Keratinocyte (primary cell): ENCODE measurements at regions not wholly inside any gene's neighbourhood (a gene's known extent, or its start where the extent isn't known, plus 50 kb on each side); places are given as distances from the start of the nearest gene placed in this dataset.

Experiments
- CTCF ChIP-seq, 3 experiments: IDR thresholded peaks in 1 of 3; conservative IDR thresholded peaks in 1 of 3; optimal IDR thresholded peaks in 1 of 3; 2 replicates in 2 of 3; 3 replicates in 1 of 3; pipeline versions ENCODE3 to v1.5.1; 2011; ENCODE audit warnings: low read length in 3 of 3, mild to moderate bottlenecking in 3 of 3, moderate library complexity in 2 of 3, control low read depth in 1 of 3, inconsistent platforms in 1 of 3; ENCODE audit not compliant: insufficient read depth in 2 of 3; ENCODE audit errors: extremely low read depth in 1 of 3
- EZH2 ChIP-seq: IDR thresholded peaks from one replicate; pipeline ENCODE4 v1.6.1; 2012; ENCODE audit warnings: inconsistent platforms, mild to moderate bottlenecking, low read length, moderate library complexity

GRCh38 chr5:173509060-173509459 is 107.4 kb downstream of the BOD1 start:
- no peak for TF ChIP-seq CTCF (optimal IDR thresholded peaks at IDR 0.05 in 1 of 3, IDR thresholded peaks at IDR 0.05 in 1 of 3, conservative IDR thresholded peaks at IDR 0.05 in 1 of 3; ENCODE audit: extremely low read depth in 1 of 3, insufficient read depth in 2 of 3, low read length in 3 of 3)
- TF ChIP-seq EZH2, result no peak
